Retinal pigment epithelial cell (primary cell): ENCODE measurements at regions not wholly inside any gene's neighbourhood (a gene's known extent, or its start where the extent isn't known, plus 50 kb on each side); places are given as distances from the start of the nearest gene placed in this dataset.

ENCODE experiments used
- DNase-seq: peaks from one replicate; pipeline ENCODE4 v3.0.0-alpha.2; 2010; ENCODE audit warnings: low read depth
- H3K4me3 ChIP-seq: 2 replicates; pipeline ENCODE4 v1.5.1; 2011; ENCODE audit warnings: mild to moderate bottlenecking, low read length, control low read depth, moderate library complexity
- CTCF ChIP-seq: conservative IDR thresholded peaks from 2 replicates; pipeline ENCODE4 v1.5.1; 2011; ENCODE audit warnings: low read depth, low read length, control low read depth, inconsistent platforms

GRCh38 chrX:74220277-74220676 is 83.7 kb upstream of the ZCCHC13 start:
- no peak for TF ChIP-seq CTCF
- DNase-seq = no peak
- H3K4me3 ChIP-seq = no peak overlapping the region

- H3K4me3 ChIP-seq = no peak overlapping the region
- TF ChIP-seq CTCF = no peak
- no peak for DNase-seq
These were observed 85.1 kb upstream of the ZCCHC13 start for GRCh38 chrX:74218895-74219294.

GRCh38 chrX:74216421-74216820 is 87.6 kb upstream of the ZCCHC13 start:
- no peak for DNase-seq
- TF ChIP-seq CTCF = no peak
- no peak overlapping the region for H3K4me3 ChIP-seq

- H3K4me3 ChIP-seq = no peak overlapping the region
- no peak for TF ChIP-seq CTCF
- no peak for DNase-seq
These were observed 92.1 kb upstream of the ZCCHC13 start for GRCh38 chrX:74211911-74212310.

GRCh38 chrX:74207539-74207938 is 96.4 kb upstream of the ZCCHC13 start:
- DNase-seq = no peak
- no peak overlapping the region for H3K4me3 ChIP-seq
- TF ChIP-seq CTCF = no peak

- no peak for TF ChIP-seq CTCF
- DNase-seq = no peak
- no peak overlapping the region for H3K4me3 ChIP-seq
These were observed 108.4 kb upstream of the ZCCHC13 start for GRCh38 chrX:74195605-74196004.

GRCh38 chrX:74195120-74195519 is 108.9 kb upstream of the ZCCHC13 start:
- no peak overlapping the region for H3K4me3 ChIP-seq
- DNase-seq = no peak
- no peak for TF ChIP-seq CTCF
